ENCODE measurements at regions not wholly inside any gene's neighbourhood (a gene's known extent, or its start where the extent isn't known, plus 50 kb on each side); places are given as distances from the start of the nearest gene placed in this dataset.

- TF ChIP-seq EZH2 (IDR thresholded peaks at IDR 0.05) (no peak), CTCF (IDR thresholded peaks at IDR 0.05) (no peak)
- no peaks in the 10 kb centered on the region for H3K36me3 Mint-ChIP-seq
- Histone ChIP-seq H3K4me1 (no peaks in the 10 kb centered on the region), H3K4me3 (no peak overlapping the region), H3F3A (ENCODE audit: low read depth) (no peaks in the 10 kb centered on the region), H3K27me3 (no peaks in the 10 kb centered on the region), H3K36me3 (no peaks in the 10 kb centered on the region), H3K9ac (no peak overlapping the region), H3K27ac (no peak overlapping the region), H4K20me1 (ENCODE audit: low read depth) (no peaks in the 10 kb centered on the region), H3K9me3 (ENCODE audit: low read depth) (no peaks in the 10 kb centered on the region), H2AFZ (replicated peaks) (no peak overlapping the region), H3K79me2 (ENCODE audit: low read depth) (no peaks in the 10 kb centered on the region), H3K4me2 (no peak overlapping the region)
- no peaks in the 10 kb centered on the region for H3K4me1 Mint-ChIP-seq
- peaks cover 10% of the 10 kb centered on the region for H3K27me3 Mint-ChIP-seq (ENCODE audit: insufficient read depth, low read depth)
- no peak for DNase-seq (ENCODE audit: low spot score)
- H3K9me3 Mint-ChIP-seq: no peaks in the 10 kb centered on the region
- no peak overlapping the region for H3K27ac Mint-ChIP-seq
- no peak overlapping the region for H3K4me3 Mint-ChIP-seq
These were observed 90.6 kb upstream of the RAB6C start for GRCh38 chr2:129888896-129889295.

- H3K9ac ChIP-seq: no peak overlapping the region
- H3K4me3 ChIP-seq: no peak overlapping the region
- no peaks in the 10 kb centered on the region for H3F3A ChIP-seq (ENCODE audit: low read depth)
- Mint-ChIP-seq H3K27me3 (ENCODE audit: insufficient read depth, low read depth) (peaks cover 11% of the 10 kb centered on the region), H3K27ac (no peak overlapping the region), H3K36me3 (no peaks in the 10 kb centered on the region), H3K4me1 (no peaks in the 10 kb centered on the region), H3K4me3 (no peak overlapping the region), H3K9me3 (no peaks in the 10 kb centered on the region)
- peak; percentile 15 for DNase-seq (ENCODE audit: low spot score)
- H3K36me3 ChIP-seq: no peaks in the 10 kb centered on the region
- no peaks in the 10 kb centered on the region for H3K4me1 ChIP-seq
- H2AFZ ChIP-seq (replicated peaks): no peak overlapping the region
- no peak overlapping the region for H3K27ac ChIP-seq
- H3K79me2 ChIP-seq (ENCODE audit: low read depth): no peaks in the 10 kb centered on the region
- TF ChIP-seq CTCF (IDR thresholded peaks at IDR 0.05) (peak; percentile 10), EZH2phosphoT487 (IDR thresholded peaks at IDR 0.05) (no peak), EZH2 (IDR thresholded peaks at IDR 0.05) (no peak)
- H4K20me1 ChIP-seq (ENCODE audit: low read depth): no peaks in the 10 kb centered on the region
- H3K4me2 ChIP-seq: no peak overlapping the region
- no peaks in the 10 kb centered on the region for H3K27me3 ChIP-seq
- no peaks in the 10 kb centered on the region for H3K9me3 ChIP-seq (ENCODE audit: low read depth)
These were observed 87.8 kb upstream of the RAB6C start for GRCh38 chr2:129891341-129892320.

GRCh38 chr2:129892360-129892759, 87.1 kb upstream of the RAB6C start:
- Histone ChIP-seq H4K20me1 (ENCODE audit: low read depth) (no peaks in the 10 kb centered on the region), H3F3A (ENCODE audit: low read depth) (no peaks in the 10 kb centered on the region), H3K4me1 (no peaks in the 10 kb centered on the region), H3K27me3 (no peaks in the 10 kb centered on the region), H3K36me3 (no peaks in the 10 kb centered on the region), H3K4me3 (no peak overlapping the region), H3K79me2 (ENCODE audit: low read depth) (no peaks in the 10 kb centered on the region), H3K27ac (no peak overlapping the region), H3K9ac (no peak overlapping the region), H2AFZ (replicated peaks) (no peak overlapping the region), H3K9me3 (ENCODE audit: low read depth) (no peaks in the 10 kb centered on the region), H3K4me2 (no peak overlapping the region)
- TF ChIP-seq EZH2phosphoT487 (IDR thresholded peaks at IDR 0.05): no peak
- TF ChIP-seq CTCF (IDR thresholded peaks at IDR 0.05): no peak
- no peak for TF ChIP-seq EZH2 (IDR thresholded peaks at IDR 0.05)
- DNase-seq (ENCODE audit: low spot score): no peak
- Mint-ChIP-seq H3K27ac (no peak overlapping the region), H3K27me3 (ENCODE audit: insufficient read depth, low read depth) (peaks cover 13% of the 10 kb centered on the region), H3K4me3 (no peak overlapping the region), H3K36me3 (no peaks in the 10 kb centered on the region), H3K4me1 (no peaks in the 10 kb centered on the region), H3K9me3 (no peaks in the 10 kb centered on the region)

Measured in neural progenitor cell (in vitro differentiated cells).